ENCODE measurements at regions not wholly inside any gene's neighbourhood (a gene's known extent, or its start where the extent isn't known, plus 50 kb on each side); places are given as distances from the start of the nearest gene placed in this dataset.

DNA sequence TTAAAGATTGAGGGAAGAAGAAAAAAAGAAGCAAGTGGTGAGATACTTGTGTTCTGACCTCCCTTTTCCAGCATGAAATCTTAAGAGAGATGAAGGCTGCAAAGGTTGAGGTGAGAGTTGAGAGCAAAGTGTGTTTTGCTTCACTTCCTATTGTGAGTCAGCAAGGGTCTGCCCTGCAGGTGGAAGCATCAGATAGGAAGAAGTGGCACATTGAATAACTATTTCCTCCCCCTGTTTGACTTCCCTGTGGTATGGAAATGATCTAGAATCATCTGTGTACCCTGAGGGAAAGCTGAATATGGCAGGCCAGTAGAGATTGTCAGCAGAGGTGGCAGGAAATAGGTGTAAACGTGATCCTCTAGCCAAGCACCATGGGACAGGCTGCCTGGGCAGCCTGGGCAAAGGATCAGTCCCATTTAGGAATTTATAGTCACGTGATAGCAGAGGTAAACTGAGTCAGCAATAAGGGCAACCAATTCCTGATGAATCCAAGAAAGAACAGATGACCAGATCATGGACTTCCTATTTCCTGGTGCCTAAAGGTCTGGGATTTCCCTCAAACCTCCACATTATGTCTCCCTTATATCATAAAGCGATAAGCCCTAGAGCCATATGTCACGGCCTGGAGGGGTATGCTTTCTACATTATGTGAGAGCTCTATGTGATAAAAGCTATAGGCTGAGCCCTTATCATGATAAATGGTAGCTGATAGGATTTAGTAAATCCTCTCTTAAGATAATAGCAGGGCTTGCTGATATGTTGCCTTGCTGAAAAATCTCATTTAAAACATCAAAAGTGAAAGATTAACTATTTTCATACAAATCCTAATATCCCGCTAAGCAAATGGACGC, 287.0 kb downstream of the MDFIC start:
- no peak overlapping the region for H3K18ac ChIP-seq (ENCODE audit: extremely low read depth, low read length)
- no peak for FAIRE-seq
- WGBS, 2 experiments (ENCODE audit: extremely low coverage in 1 of 2, insufficient coverage in 1 of 2, insufficient read length in 1 of 2, insufficient replicate concordance in 2 of 2, low coverage in 1 of 2, low lambda C conversion rate in 2 of 2, missing lambda C conversion rate in 1 of 2), result 93% methylated on average over 6 of the region's 6 CpGs; no CpG with 5 or more reads in 1 of the 2 experiments
- no peak for TF ChIP-seq SP1 (IDR thresholded peaks at IDR 0.05; ENCODE audit: low read depth, low read length)
- no peak for TF ChIP-seq ZNF274 (IDR thresholded peaks at IDR 0.05; ENCODE audit: borderline replicate concordance, extremely low read depth, low read length)
- TF ChIP-seq SIN3A (conservative IDR thresholded peaks at IDR 0.05 in 1 of 2, IDR thresholded peaks at IDR 0.05 in 1 of 2; ENCODE audit: low read depth in 1 of 2, low read length in 2 of 2), result no peak
- TF ChIP-seq SIRT6 (IDR thresholded peaks at IDR 0.05; ENCODE audit: low read length), result no peak
- TF ChIP-seq KDM1A (IDR thresholded peaks at IDR 0.05; ENCODE audit: borderline replicate concordance, low read length), result no peak
- no peak for TF ChIP-seq MAFK (IDR thresholded peaks at IDR 0.05; ENCODE audit: low read depth, low read length)
- TF ChIP-seq, protein P1, sequence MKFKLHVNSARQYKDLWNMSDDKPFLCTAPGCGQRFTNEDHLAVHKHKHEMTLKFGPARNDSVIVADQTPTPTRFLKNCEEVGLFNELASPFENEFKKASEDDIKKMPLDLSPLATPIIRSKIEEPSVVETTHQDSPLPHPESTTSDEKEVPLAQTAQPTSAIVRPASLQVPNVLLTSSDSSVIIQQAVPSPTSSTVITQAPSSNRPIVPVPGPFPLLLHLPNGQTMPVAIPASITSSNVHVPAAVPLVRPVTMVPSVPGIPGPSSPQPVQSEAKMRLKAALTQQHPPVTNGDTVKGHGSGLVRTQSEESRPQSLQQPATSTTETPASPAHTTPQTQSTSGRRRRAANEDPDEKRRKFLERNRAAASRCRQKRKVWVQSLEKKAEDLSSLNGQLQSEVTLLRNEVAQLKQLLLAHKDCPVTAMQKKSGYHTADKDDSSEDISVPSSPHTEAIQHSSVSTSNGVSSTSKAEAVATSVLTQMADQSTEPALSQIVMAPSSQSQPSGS (IDR thresholded peaks at IDR 0.05; ENCODE audit: low read length), result no peak
- no peak for TF ChIP-seq BACH1 (IDR thresholded peaks at IDR 0.05; ENCODE audit: low read length)
- TF ChIP-seq EGR1 (IDR thresholded peaks at IDR 0.05; ENCODE audit: borderline replicate concordance, low read depth, low read length), result no peak
- TF ChIP-seq TAF1 (IDR thresholded peaks at IDR 0.05; ENCODE audit: low read depth, low read length), result no peak
- no peak for TF ChIP-seq EZH2 (IDR thresholded peaks at IDR 0.05; ENCODE audit: low read depth, low read length, severe bottlenecking)

More for the DNA sequence above, 287.0 kb downstream of the MDFIC start:
- Histone ChIP-seq H3K27me3 (replicated peaks in 1 of 4; ENCODE audit: control insufficient read depth in 3 of 4, extremely low read depth in 1 of 4, insufficient read depth in 3 of 4, low read length in 3 of 4) (no peaks in the 10 kb centered on the region), H3K23ac (ENCODE audit: insufficient read length) (no peak overlapping the region), H3K9me3 (ENCODE audit: insufficient read depth in 2 of 2, low read depth in 1 of 2, low read length in 1 of 2) (peaks cover 7% of the 10 kb centered on the region in 2 experiments; a peak in 3 of 4 replicates), H3K4ac (replicated peaks; ENCODE audit: insufficient read length, low read depth, low read length) (no peak overlapping the region), H3K79me2 (ENCODE audit: control insufficient read depth in 1 of 2, insufficient read depth in 2 of 2, low read length in 2 of 2) (no peaks in the 10 kb centered on the region), H2AK5ac (ENCODE audit: low read depth, low read length) (no peak overlapping the region), H3K56ac (replicated peaks; ENCODE audit: insufficient read length, low read depth, low read length) (no peak overlapping the region), H3K4me2 (ENCODE audit: insufficient read depth in 1 of 2, low read depth in 2 of 2, low read length in 2 of 2) (no peak overlapping the region), H3K4me3 (ENCODE audit: extremely low read depth in 1 of 4, insufficient read depth in 2 of 4, low read depth in 3 of 4, low read length in 4 of 4) (no peak overlapping the region), H2BK12ac (ENCODE audit: low read depth, low read length) (no peak overlapping the region), H2BK120ac (replicated peaks; ENCODE audit: low read depth, low read length) (no peak overlapping the region), H4K5ac (ENCODE audit: insufficient read length, low read depth, low read length) (no peak overlapping the region), H3K27ac (ENCODE audit: low read depth, low read length) (no peak overlapping the region), H2BK20ac (ENCODE audit: low read length) (no peak overlapping the region), H4K91ac (replicated peaks; ENCODE audit: insufficient read length, low read length) (no peak overlapping the region), H4K8ac (ENCODE audit: extremely low read depth, insufficient read depth, low read length) (no peak overlapping the region), H3K9ac (replicated peaks in 1 of 4; ENCODE audit: extremely low read depth in 1 of 4, low read depth in 3 of 4, low read length in 3 of 4) (no peak overlapping the region), H3K36me3 (ENCODE audit: control insufficient read depth in 2 of 4, insufficient read depth in 4 of 4, low read length in 3 of 4) (peaks cover 0 to 3% (median 0%) of the 10 kb centered on the region in 4 experiments; a peak in 1 of 8 replicates), H2AFZ (ENCODE audit: low read length) (no peak overlapping the region), H3K23me2 (ENCODE audit: low read depth, low read length) (no peaks in the 10 kb centered on the region), H3K4me1 (replicated peaks in 1 of 4; ENCODE audit: control insufficient read depth in 3 of 4, insufficient read depth in 4 of 4, low read length in 3 of 4) (no peaks in the 10 kb centered on the region), H2BK5ac (ENCODE audit: low read depth, low read length) (no peak overlapping the region), H4K20me1 (replicated peaks in 1 of 2; ENCODE audit: control insufficient read depth in 1 of 2, insufficient read depth in 2 of 2, low read length in 2 of 2) (no peaks in the 10 kb centered on the region), H3K79me1 (ENCODE audit: low read depth, low read length) (no peaks in the 10 kb centered on the region), H2BK15ac (ENCODE audit: low read length) (no peak overlapping the region), H3K14ac (ENCODE audit: insufficient read length) (no peak overlapping the region)
- no peak for DNase-seq (ENCODE audit: low read depth in 1 of 2, low spot score in 2 of 2)
- POLR2A ChIA-PET (ENCODE audit: partially characterized antibody), result no interaction called here
- CTCF ChIA-PET (ENCODE audit: partially characterized antibody), result interaction anchor here (1.0 kb wide), 1 partner anchor 49 kb away, joined by 3 read pairs; no protein-coding TSS in a partner anchor
